ENCODE measurements at regions not wholly inside any gene's neighbourhood (a gene's known extent, or its start where the extent isn't known, plus 50 kb on each side); places are given as distances from the start of the nearest gene placed in this dataset.

- H3K9me3 ChIP-seq: peaks cover 0 to 2% (median 0%) of the 10 kb centered on the region in 12 donors
- no peak for TF ChIP-seq POLR2A (IDR thresholded peaks at IDR 0.05)
- TF ChIP-seq CTCF (IDR thresholded peaks at IDR 0.05): no peak
- H3K27ac ChIP-seq: no peak overlapping the region
- DNase-seq (no peak), ATAC-seq (no peak)
- H3K4me1 ChIP-seq: no peaks in the 10 kb centered on the region
- H3K4me3 ChIP-seq: no peak overlapping the region
- intact Hi-C loops (cut with DNase I): no loop called here
- WGBS, 4 donors: 79 to 94% (median 87%) methylated on average over 1 of the region's 1 CpG
- H3K27me3 ChIP-seq: no peaks in the 10 kb centered on the region
- H3K36me3 ChIP-seq: no peaks in the 10 kb centered on the region
Observed at GRCh38 chr2:187638840-187639239, 84.6 kb upstream of the TFPI start.

GRCh38 chr2:187640926-187641510 is 86.8 kb upstream of the TFPI start:
- no peak overlapping the region for H3K27ac ChIP-seq
- intact Hi-C loops (cut with DNase I): no loop called here
- 82 to 88% (median 84%) methylated on average over 6 of the region's 6 CpGs for WGBS, 4 donors
- ATAC-seq (no peak), DNase-seq (no peak)
- TF ChIP-seq CTCF (IDR thresholded peaks at IDR 0.05): no peak
- no peak for TF ChIP-seq POLR2A (IDR thresholded peaks at IDR 0.05)
- no peaks in the 10 kb centered on the region for H3K36me3 ChIP-seq
- no peaks in the 10 kb centered on the region for H3K27me3 ChIP-seq
- no peaks in the 10 kb centered on the region for H3K4me1 ChIP-seq
- peaks cover 0 to 2% (median 0%) of the 10 kb centered on the region in 12 donors for H3K9me3 ChIP-seq
- no peak overlapping the region for H3K4me3 ChIP-seq

GRCh38 chr2:187642498-187642897 is 88.3 kb upstream of the TFPI start:
- Histone ChIP-seq H3K27me3 (no peaks in the 10 kb centered on the region), H3K4me1 (no peaks in the 10 kb centered on the region), H3K27ac (no peak overlapping the region), H3K4me3 (no peak overlapping the region), H3K9me3 (peaks cover 0 to 2% (median 0%) of the 10 kb centered on the region in 12 donors), H3K36me3 (no peaks in the 10 kb centered on the region)
- intact Hi-C loops (cut with DNase I): no loop called here
- ATAC-seq (no peak), DNase-seq (no peak)
- TF ChIP-seq POLR2A (IDR thresholded peaks at IDR 0.05) (no peak), CTCF (IDR thresholded peaks at IDR 0.05) (no peak)
- WGBS, 4 donors: 85 to 88% (median 87%) methylated on average over 4 of the region's 4 CpGs

GRCh38 chr2:187644486-187644885 is 90.3 kb upstream of the TFPI start:
- intact Hi-C loops (cut with DNase I): no loop called here
- Histone ChIP-seq H3K36me3 (no peaks in the 10 kb centered on the region), H3K27me3 (no peaks in the 10 kb centered on the region), H3K4me3 (no peak overlapping the region), H3K9me3 (no peaks in the 10 kb centered on the region), H3K4me1 (no peaks in the 10 kb centered on the region), H3K27ac (no peak overlapping the region)
- ATAC-seq: no peak
- TF ChIP-seq CTCF (IDR thresholded peaks at IDR 0.05) (no peak), POLR2A (IDR thresholded peaks at IDR 0.05) (no peak)
- DNase-seq: no peak

All from heart left ventricle (tissue), 16 donors.